Uterus (tissue), 3 donors: ENCODE measurements at regions not wholly inside any gene's neighbourhood (a gene's known extent, or its start where the extent isn't known, plus 50 kb on each side); places are given as distances from the start of the nearest gene placed in this dataset.

Source experiments
- DNase-seq, 2 donors: peaks; one replicate each; pipeline ENCODE4 v3.0.0-alpha.2; 2019 to 2020
- H3K27ac ChIP-seq, 2 donors: fragments of 200-600 bp; sonication (generic); 1 replicate in 1 of 2; 2 replicates in 1 of 2; pipeline ENCODE4 v1.5.1; 2016 to 2018
- H3K27me3 ChIP-seq, 2 donors: fragments of 200-600 bp; sonication (generic); one replicate each; pipeline ENCODE4 v1.5.1; 2018 to 2019; ENCODE audit warnings: control low read depth in 1 of 2
- H3K36me3 ChIP-seq, 2 donors: fragments of 200-600 bp; sonication (generic); one replicate each; pipeline ENCODE4 v1.5.1; 2019; ENCODE audit warnings: control low read depth in 1 of 2
- H3K4me1 ChIP-seq, 2 donors: fragments of 200-600 bp; sonication (generic); one replicate each; pipeline ENCODE4 v1.5.1; 2018 to 2019; ENCODE audit warnings: control low read depth in 1 of 2
- H3K4me3 ChIP-seq, 2 donors: fragments of 200-600 bp; sonication (generic); 1 replicate in 1 of 2; 2 replicates in 1 of 2; pipeline ENCODE4 v1.5.1; 2018 to 2019; ENCODE audit warnings: mild to moderate bottlenecking in 1 of 2
- H3K9me3 ChIP-seq, 2 donors: fragments of 200-600 bp; sonication (generic); one replicate each; pipeline ENCODE4 v1.5.1; 2019; ENCODE audit warnings: control low read depth in 1 of 2
- POLR2A ChIP-seq, 2 donors: fragments of 450-650 bp; IDR thresholded peaks; one replicate each; pipeline ENCODE4 v1.6.1; 2016; ENCODE audit warnings: antibody characterized with exemption in 2 of 2, mild to moderate bottlenecking in 1 of 2, moderate library complexity in 1 of 2
- intact Hi-C: fragments of 100-400 bp; cut with DNase I; formaldehyde crosslinking; loops from one replicate; pipeline ENCODE4 v1.15.1; 2023; ENCODE audit warnings: low total_unique reads
- TF ChIP-seq, protein P1 (sequence below), 4 experiments: fragments of 200-600 bp in 2 of 4; fragments of 450-650 bp in 2 of 4; sonication (generic) in 2 of 4; IDR thresholded peaks; one replicate each; pipeline ENCODE4 v1.5.1; 2016 to 2019; ENCODE audit warnings: antibody characterized with exemption in 4 of 4, mild to moderate bottlenecking in 2 of 4, moderate library complexity in 1 of 4
- donor health status: DM: yes; HTN: yes; CAD: no.

DNA sequence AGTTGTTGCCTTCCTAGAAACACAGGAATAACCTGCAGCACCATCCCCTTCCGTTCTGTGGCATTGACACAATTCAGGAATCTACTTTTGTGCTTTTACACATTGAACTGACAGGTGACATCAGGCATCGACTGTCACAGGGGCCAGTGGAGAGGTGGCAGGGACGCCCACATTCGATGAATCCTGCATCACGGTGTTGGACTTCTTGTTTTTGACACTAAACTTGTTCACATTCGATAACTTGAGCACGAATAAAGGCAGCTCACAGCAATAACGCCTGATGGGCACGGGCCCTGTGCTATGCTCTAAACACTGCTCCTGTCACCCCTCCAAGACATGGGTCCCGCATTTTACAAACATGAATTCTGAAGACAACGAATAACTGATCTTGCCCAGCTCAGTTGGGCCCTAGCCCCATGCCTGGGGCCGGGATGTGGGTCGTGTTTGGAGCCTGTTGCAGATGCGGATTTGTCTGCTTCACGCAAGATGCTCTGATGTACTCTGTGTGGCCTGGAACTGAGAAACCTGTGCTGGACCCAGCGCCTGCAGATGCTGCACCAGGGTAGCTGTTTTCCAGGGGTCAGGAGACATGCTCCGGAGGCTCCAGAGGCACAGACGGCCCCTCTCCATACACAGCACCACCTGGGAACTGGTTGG lies 75.7 kb downstream of the TTLL2 start:
- Histone ChIP-seq H3K9me3 (no peaks in the 10 kb centered on the region), H3K27ac (no peak overlapping the region), H3K4me3 (no peak overlapping the region), H3K27me3 (no peaks in the 10 kb centered on the region), H3K36me3 (no peaks in the 10 kb centered on the region), H3K4me1 (no peaks in the 10 kb centered on the region)
- TF ChIP-seq, protein P1, sequence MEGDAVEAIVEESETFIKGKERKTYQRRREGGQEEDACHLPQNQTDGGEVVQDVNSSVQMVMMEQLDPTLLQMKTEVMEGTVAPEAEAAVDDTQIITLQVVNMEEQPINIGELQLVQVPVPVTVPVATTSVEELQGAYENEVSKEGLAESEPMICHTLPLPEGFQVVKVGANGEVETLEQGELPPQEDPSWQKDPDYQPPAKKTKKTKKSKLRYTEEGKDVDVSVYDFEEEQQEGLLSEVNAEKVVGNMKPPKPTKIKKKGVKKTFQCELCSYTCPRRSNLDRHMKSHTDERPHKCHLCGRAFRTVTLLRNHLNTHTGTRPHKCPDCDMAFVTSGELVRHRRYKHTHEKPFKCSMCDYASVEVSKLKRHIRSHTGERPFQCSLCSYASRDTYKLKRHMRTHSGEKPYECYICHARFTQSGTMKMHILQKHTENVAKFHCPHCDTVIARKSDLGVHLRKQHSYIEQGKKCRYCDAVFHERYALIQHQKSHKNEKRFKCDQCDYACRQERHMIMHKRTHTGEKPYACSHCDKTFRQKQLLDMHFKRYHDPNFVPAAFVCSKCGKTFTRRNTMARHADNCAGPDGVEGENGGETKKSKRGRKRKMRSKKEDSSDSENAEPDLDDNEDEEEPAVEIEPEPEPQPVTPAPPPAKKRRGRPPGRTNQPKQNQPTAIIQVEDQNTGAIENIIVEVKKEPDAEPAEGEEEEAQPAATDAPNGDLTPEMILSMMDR (IDR thresholded peaks at IDR 0.05), result no peak
- no peak for TF ChIP-seq POLR2A (IDR thresholded peaks at IDR 0.05)
- intact Hi-C loops, result no loop called here
- no peak for DNase-seq

DNA sequence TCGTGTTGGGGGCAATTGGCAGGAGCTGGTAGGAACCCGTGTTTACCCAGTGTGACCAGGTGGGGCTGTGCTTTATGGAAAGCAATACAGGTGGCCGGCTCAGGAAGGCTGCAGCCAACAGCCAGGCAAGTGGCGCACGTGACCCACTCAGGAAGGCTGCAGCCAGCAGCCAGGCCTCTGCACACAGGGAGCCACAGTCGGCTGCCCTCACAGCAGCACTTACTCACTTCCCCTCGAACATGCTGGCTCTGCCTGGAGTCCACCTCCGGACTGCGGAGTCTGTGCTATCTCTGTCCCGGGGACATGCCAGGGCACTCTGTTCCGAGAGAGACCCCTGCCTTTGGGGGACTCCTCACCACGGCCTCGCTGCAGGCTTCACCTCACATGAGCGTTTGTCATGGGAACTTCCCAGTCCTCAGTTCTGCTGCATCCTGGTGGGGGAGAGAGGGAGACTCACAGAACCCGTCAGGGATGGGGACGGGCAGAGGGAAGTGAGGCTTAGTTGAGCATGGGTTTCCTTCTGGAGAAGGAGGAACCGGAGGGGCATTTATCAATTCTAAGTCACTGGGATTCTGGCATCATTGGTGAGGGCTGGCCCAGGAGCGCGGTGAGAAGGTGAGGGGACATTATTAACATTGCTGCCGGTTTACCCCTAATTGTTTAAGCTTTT lies 76.8 kb downstream of the TTLL2 start:
- Histone ChIP-seq H3K27ac (no peak overlapping the region), H3K4me1 (no peaks in the 10 kb centered on the region), H3K27me3 (no peaks in the 10 kb centered on the region), H3K36me3 (no peaks in the 10 kb centered on the region), H3K4me3 (no peak overlapping the region), H3K9me3 (no peaks in the 10 kb centered on the region)
- TF ChIP-seq POLR2A (IDR thresholded peaks at IDR 0.05), result no peak
- intact Hi-C loops, result no loop called here
- DNase-seq, result no peak

DNA sequence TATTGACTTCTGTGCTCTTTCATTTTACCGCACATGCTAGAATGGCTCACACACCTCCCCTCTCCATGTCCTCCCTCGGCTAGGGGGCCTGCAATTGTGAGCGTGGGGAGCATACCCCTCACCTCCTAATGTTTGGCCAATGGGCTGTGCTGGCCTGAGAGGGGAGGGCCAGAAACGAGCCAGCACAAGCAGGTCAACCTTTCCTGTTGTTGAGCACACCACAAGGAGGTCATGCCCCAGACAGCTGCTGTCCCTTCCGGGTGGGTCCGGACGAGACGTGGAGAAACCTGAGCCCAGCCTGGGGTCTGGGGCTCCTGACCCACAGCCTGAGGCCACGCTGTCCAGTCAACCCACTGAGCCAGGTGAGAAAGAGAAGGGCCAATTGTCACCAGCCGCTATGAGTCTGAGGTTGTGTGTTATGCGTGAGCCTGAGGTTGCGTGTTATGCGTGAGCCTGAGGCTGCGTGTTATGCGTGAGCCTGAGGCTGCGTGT lies 77.4 kb downstream of the TTLL2 start:
- Histone ChIP-seq H3K4me1 (no peaks in the 10 kb centered on the region), H3K4me3 (no peak overlapping the region), H3K27me3 (no peaks in the 10 kb centered on the region), H3K27ac (no peak overlapping the region), H3K9me3 (no peaks in the 10 kb centered on the region), H3K36me3 (no peaks in the 10 kb centered on the region)
- intact Hi-C loops, result no loop called here
- no peak for TF ChIP-seq POLR2A (IDR thresholded peaks at IDR 0.05)
- TF ChIP-seq, protein P1 (IDR thresholded peaks at IDR 0.05), result no peak
- no peak for DNase-seq

DNA sequence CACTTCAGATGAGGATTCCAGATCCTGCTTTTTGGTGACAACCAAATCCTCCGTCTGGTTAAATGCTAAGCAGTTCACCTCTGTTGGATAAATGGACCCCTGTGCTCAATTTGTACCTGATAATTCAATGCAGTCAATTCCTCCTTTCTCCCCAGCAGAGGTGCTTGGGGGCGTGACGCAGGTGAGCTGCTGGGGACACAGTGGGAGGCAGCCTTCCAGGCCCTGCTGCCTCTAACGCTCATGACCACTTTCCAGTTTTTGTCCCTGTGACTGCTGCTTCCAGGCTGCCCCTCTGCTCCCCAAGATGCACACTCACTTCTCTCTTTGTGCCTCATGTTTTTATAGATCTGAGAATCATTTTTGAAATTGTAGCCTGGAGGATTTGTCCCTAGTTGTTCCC lies 78.5 kb downstream of the TTLL2 start:
- Histone ChIP-seq H3K4me3 (no peak overlapping the region), H3K4me1 (no peaks in the 10 kb centered on the region), H3K27ac (no peak overlapping the region), H3K36me3 (no peaks in the 10 kb centered on the region), H3K9me3 (no peaks in the 10 kb centered on the region), H3K27me3 (no peaks in the 10 kb centered on the region)
- no peak for DNase-seq
- intact Hi-C loops, result no loop called here
- no peak for TF ChIP-seq POLR2A (IDR thresholded peaks at IDR 0.05)
- TF ChIP-seq, protein P1 (IDR thresholded peaks at IDR 0.05), result no peak

DNA sequence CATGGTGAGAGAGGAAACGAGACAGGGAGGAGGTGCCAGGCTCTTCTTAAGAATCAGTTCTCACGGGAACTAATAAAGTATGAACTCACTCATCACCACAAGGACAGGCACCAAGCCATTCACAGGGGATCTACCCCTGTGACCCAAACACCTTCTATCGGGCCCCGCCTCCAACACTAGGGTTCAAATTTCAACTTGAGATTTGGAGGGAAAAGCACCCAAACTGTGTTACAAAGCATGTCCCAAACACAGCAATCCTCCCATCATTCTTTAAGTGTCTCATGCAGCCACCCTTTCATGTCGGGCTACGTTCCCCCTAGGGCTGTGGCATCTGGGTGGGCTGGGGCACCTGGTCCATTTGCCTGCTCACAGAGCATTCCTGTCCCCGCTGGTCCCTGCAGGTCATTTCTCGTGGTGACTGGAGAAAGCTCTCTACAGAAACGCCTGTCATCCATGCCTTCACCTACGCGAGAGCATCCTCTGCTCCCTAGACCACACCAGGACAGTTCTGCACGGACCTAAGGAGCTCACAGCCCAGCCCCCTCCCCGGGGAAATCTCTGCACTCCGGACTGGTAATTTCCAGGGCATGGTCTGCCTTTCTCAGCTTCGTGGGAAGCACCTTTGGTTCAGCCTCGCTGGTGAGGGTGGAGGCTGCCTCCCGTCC lies 79.6 kb downstream of the TTLL2 start:
- Histone ChIP-seq H3K27me3 (no peaks in the 10 kb centered on the region), H3K27ac (no peak overlapping the region), H3K4me3 (no peak overlapping the region), H3K9me3 (no peaks in the 10 kb centered on the region), H3K36me3 (no peaks in the 10 kb centered on the region), H3K4me1 (no peaks in the 10 kb centered on the region)
- DNase-seq, result no peak
- TF ChIP-seq POLR2A (IDR thresholded peaks at IDR 0.05), result no peak
- TF ChIP-seq, protein P1 (IDR thresholded peaks at IDR 0.05), result no peak
- intact Hi-C loops, result loop anchor here (5.0 kb wide), 1 partner anchor 212 kb away; no protein-coding TSS in a partner anchor
